Left cardiac atrium (tissue), 4 donors: ENCODE measurements at regions not wholly inside any gene's neighbourhood (a gene's known extent, or its start where the extent isn't known, plus 50 kb on each side); places are given as distances from the start of the nearest gene placed in this dataset.
"Not testable (repeated sequence)": the region's sequence is repeated elsewhere in the genome, so short reads cannot be mapped to it uniquely, and the experiment has no call there.

ENCODE experiments used
- ATAC-seq, 2 donors: fragments of 200-7000 bp; cut with Tn5 transposase; one replicate each; pipeline ENCODE4 v1.9.1; 2020; ENCODE audit warnings: mild to moderate bottlenecking in 2 of 2, moderate library complexity in 2 of 2
- DNase-seq: peaks from one replicate; pipeline ENCODE4 v3.0.0-alpha.2; 2020
- intact Hi-C, 2 donors: fragments of 100-400 bp; cut with DNase I; formaldehyde crosslinking; loops; one replicate each; pipeline versions ENCODE4 v1.14.1 to v1.15.1; 2022 to 2023
- donor health status: DM: no; HTN: yes; CAD: no.
- donor health status: DM: no; HTN: yes; CAD: no; lungs with severe emphysema.
- donor health status: DM: yes; HTN: yes; CAD: no.
- donor health status: Dilated cardiomyopathy.

DNA sequence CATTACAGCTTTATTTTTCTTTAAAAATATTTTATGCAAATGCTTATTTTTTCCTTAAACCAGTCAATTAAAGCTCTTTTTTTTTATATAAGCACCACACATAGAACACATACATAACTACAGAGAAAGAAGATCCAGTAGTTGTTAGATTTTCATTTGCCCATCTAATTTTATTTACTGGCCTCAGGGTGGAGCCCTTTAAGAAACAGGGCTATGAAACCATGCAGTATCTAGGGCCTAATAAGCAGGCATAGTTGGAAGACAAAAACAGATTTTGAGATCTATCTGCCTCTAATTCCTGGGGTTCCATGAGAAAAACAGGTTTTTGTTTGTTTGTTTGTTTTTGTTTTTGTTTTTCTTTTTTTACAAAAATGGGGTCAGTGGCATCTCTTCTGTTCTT lies 120.6 kb downstream of the BCHE start:
- ATAC-seq (no peak), DNase-seq (no peak)
- intact Hi-C loops: no loop called here

DNA sequence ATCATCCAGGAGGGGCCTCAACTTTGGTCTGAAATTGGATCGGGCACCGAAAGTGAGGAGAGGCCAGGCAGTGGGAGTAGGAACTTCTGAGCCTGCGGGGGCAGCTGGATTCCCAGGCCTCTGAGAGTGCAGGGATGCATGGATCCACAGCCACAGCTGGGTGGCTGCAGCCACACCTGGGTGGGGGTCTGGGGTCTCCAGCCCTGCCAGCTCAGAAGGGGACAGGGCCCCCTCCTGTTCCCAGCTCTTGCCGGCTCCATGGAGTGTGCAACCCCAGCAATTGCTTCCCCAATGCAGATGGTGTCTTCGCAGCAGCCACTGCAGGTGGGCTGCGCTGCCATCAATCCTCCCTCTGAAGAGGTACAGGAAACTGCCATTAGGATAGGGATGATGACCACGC lies 123.7 kb downstream of the BCHE start:
- DNase-seq: no peak

DNA sequence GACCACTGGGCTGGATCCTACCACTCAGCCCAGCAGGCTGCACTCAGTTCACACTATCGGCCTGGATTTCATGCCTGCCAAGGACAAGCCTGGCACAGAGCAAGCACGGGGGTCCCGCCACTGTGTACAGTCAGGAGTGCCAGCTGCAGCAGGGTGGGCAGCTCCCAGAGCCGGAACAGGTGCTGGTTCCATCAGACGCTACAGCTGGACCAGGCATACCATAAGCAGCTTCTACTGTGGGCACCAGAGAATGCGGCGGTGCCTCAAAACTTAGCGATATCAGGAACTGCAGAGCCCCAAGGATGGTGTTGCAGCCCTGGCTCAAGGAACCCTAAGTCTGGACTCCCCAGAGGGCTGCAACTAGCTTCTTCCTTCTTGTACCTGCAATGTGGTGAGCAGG lies 124.8 kb downstream of the BCHE start:
- no peak for DNase-seq
- intact Hi-C loops: no loop called here

More for the DNA sequence above, 123.7 kb downstream of the BCHE start:
- ATAC-seq: no peak
- intact Hi-C loops: no loop called here

DNA sequence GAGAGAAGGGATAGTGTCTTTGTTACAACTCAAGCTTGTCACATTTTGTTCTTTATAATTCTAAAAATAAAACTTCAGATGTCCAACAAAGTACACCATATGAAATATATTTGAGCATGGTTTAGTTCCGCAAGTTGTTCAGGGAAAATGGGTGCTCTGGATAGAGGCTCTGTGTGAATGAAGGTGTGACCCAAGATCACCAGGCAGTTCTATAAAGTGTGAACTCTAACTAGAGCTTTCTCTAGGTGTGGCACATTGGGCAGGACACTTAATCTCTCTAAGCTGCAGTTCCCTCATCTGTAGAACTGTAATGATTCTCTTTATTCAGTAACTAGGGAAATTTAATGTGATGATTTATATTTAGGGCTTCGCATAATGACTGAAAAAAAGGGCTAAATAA lies 139.3 kb downstream of the BCHE start:
- intact Hi-C loops: no loop called here
- ATAC-seq (no peak), DNase-seq (no peak)

More for the DNA sequence above, 124.8 kb downstream of the BCHE start:
- ATAC-seq: no peak

DNA sequence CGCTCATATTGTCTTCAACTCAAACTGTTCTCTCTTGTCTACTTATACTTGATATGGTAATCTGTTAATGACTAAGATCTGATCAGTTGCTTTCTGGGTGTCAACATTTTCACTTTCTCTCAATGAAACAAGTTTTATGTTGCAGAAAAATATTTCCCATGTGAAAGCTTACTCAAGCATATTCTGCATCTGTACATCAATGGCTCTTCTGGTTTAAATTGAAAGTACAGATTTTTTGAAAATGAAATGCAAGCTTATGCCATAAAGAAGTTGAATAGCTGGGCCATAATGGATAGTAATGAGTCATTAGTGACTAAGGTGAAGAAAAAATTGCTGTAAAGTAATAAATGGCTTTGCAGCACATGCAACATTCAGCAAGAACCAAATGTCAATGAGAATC lies 140.7 kb downstream of the BCHE start:
- intact Hi-C loops: no loop called here
- no peak for DNase-seq
- no peak for ATAC-seq

DNA sequence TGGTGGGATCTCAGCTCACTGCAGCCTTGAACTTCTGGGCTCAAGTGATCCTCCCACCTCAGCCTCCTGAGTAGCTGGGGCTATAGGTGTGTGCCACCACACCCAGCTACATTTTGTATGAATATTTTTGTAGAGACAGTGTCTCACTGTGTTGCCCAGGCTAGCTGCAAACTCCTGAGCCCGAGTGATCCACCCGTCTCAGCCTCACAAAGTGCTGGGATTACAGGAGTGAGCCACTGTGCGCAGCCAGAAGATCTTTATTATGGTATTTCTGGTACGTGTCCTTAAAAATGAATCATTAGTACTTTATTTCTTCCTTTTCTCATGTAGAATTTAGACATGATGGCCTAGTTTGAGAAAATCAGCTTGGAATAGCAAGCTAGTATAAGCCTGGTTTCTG lies 153.3 kb downstream of the BCHE start:
- DNase-seq: no peak
- no peak for ATAC-seq
- intact Hi-C loops: no loop called here

DNA sequence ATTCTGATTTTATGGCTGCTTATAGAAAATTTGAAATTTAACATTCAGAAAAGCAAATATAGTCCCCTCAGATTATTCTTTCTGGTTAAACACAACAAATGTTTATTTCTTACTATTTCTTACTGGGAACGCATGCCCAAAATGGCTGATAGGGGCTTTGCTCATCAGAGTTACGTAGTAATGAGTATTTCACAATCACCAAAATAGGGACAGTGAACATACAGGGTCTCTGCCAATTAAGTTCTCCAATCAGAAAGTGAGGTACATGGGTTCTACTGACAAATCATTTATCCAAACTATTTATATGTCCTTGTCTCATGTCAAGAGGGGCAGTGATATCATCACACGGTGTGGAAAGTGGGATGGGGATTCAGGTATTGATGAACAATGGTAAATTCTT lies 154.5 kb downstream of the BCHE start:
- intact Hi-C loops: no loop called here
- ATAC-seq (no peak), DNase-seq (no peak)

DNA sequence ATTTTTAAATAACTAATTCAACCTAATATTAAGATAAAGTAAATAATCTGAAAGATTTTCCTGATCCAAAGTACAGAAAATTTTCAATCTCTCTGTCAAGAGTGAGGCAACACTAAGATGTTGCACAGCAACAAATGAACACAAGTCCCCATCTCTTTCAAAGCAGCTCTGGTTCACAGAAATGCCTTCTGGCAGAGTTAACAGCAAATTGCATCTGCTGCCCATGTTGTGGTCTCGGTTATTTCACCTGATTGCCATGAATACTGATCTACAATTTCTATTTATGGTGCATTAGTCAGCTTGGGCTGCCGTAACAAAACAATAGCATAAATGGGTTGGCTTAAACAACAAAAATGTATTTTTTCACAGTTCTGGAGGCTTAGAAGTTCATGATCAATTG lies 167.3 kb downstream of the BCHE start:
- intact Hi-C loops: no loop called here
- no peak for DNase-seq
- no peak for ATAC-seq

DNA sequence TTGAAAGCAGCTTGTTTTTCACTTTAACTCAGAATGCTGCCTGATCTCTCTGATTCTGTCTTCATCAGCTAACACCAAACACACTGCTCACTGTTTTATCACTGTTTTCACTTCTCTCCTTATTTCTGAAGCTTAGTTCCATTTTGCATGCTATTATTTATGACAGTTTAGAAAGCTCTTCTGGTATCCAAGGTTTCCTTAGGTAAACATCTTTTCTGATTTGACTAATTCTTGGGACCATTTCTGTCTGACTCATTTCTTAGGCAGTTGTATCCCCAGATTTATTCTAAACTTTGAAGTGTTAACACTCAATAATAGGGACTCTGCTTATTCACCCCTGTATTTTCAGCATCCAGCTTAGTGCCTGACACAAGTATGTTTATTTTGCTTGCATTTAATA lies 167.7 kb downstream of the BCHE start:
- intact Hi-C loops: no loop called here
- DNase-seq (no peak), ATAC-seq (no peak)

DNA sequence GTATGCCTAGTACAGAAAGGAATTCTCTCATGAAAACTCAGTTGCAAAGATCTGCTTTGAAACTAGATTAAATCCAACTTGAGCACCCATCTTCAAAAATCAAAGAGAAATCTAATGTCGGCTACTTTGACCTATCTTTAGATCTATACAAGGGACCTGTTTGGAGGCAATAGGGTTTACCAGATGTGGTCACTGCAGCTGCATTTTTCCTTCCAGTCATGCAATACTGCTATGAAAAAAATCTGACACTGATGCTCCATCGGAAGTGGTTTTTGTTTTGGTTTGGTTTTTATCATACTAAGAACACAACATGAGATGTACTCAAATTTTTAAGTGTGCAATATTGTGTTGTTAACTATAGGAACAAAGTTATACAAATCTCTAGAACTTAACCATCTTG lies 169.5 kb downstream of the BCHE start:
- DNase-seq (no peak), ATAC-seq (no peak)
- intact Hi-C loops: no loop called here

DNA sequence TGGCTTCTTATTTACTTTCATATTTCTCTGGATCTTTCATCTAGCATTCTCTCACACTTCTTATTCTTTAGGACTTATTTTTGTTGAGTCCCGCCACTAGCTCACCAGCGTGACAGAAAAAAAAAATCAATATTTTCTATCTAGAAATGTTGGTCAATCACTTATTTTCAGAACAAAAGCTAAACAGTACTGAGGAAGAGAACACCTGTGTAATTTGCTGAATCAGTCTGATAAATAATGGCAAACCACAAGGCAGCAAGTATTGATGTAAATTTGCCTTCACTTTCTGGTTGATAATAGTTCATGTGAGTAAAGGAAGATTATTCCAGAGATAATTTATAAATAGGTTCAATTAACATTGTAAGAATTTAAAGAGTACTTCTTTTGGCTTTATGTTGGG lies 179.2 kb downstream of the BCHE start:
- DNase-seq (no peak), ATAC-seq (no peak)

DNA sequence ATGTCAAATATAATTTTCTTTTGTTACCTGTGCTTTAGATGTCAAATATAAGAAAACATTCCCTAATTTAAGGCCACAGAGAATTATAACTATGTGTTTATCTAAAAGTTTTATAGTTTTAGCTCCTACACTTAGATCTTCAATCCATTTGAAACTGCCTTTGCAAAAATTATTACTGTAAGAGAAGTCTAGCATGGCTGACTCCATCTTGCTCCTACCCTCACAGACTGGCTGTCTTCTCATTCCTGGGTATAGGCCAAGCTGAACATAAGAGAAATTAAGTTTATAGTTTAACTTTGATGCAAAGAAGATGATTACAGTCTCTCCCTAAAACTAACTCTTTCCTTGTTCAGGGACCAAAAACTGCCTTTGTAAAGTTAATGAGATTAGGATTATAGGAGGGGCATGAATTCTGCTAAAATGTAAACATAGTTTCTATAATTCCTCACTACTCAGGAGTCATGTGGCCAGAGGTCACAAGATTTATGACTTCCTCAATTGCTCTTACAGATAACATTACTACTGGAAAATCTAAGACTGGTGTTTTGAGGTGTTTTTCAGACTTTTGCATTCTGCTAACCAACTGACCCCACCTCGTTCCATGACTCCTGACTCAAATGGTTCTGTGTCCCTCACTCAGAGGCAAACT lies 184.0 kb downstream of the BCHE start:
- ATAC-seq (no peak), DNase-seq (no peak)
- intact Hi-C loops: no loop called here

More for the DNA sequence above, 179.2 kb downstream of the BCHE start:
- intact Hi-C loops: no loop called here

DNA sequence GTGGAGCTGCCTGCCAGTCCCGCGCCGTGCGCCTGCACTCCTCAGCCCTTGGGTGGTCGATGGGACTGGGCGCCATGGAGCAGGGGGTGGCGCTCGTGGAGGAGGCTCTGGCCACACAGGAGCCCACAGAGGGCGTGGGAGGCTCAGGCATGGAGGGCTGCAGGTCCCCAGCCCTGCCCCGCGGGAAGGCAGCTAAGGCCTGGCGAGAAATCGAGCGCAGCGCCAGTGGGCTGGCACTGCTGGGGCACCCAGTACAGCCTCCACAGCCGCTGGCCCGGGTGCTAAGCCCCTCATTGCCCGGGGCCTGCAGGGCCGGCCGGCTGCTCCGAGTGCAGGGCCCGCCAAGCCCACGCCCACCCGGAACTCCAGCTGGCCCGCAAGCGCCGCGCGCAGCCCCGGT lies 187.9 kb downstream of the BCHE start:
- intact Hi-C loops, ATAC-seq, DNase-seq: not testable (repeated sequence)

DNA sequence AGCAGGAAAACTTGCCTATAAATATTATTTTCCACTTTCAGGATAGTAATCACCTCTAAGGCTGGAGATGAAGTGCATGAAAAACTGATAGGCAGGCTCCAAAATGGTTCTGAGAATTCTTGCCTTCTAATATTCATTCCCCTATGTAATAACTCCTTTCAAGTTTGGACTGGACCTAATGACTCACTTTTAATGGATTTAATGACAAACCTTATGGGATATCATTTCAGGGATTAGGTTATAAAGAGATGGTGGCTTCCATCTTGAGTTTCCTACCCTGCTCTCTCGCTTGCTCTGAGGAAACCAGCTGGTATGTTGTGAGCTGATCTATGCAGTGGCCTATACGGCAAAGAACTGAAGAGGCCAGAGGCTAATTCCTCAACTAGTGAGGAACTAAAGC lies 192.0 kb downstream of the BCHE start:
- intact Hi-C loops: no loop called here
- ATAC-seq (no peak), DNase-seq (no peak)

DNA sequence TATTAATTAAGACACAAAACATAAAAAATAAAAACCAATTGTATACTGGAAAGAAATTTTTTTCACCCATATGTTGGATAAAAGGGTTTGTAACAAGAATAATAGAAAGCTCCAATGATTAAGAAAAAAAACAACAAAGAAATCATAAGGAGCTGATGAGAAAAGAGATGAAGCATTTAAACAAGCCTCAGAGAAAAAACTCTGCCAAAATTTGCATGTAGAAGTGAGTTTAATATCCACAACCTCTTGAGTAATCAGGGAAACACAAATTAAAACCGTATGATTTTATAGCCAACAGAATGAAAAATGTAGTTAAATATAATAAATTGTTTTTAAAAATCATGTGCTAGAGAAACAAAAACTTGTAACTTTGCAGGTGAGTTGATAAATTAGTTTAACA lies 192.9 kb downstream of the BCHE start:
- no peak for ATAC-seq

DNA sequence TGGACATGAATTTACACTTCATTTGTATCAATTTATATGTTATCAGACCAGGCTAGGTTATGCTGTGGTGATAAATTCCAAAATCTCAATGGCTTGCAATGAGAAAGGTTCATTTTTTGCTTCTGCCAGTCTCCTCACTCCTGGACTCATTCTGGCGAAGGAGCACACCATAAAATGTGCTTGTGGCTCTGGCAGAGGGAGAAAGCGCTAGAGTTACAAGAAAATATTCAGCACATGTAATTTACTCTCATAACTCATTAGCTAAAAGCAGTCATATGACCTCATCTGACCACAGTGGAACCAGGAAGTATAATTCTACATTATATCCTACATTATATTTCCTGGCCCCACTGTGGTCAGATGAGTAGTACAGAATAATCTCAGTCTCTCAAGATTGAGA lies 193.8 kb downstream of the BCHE start:
- DNase-seq: no peak
- intact Hi-C loops: no loop called here
- peak in 1 of 2 donors; percentile 43 for ATAC-seq

More for the DNA sequence above, 192.9 kb downstream of the BCHE start:
- no peak for DNase-seq
- intact Hi-C loops: no loop called here

DNA sequence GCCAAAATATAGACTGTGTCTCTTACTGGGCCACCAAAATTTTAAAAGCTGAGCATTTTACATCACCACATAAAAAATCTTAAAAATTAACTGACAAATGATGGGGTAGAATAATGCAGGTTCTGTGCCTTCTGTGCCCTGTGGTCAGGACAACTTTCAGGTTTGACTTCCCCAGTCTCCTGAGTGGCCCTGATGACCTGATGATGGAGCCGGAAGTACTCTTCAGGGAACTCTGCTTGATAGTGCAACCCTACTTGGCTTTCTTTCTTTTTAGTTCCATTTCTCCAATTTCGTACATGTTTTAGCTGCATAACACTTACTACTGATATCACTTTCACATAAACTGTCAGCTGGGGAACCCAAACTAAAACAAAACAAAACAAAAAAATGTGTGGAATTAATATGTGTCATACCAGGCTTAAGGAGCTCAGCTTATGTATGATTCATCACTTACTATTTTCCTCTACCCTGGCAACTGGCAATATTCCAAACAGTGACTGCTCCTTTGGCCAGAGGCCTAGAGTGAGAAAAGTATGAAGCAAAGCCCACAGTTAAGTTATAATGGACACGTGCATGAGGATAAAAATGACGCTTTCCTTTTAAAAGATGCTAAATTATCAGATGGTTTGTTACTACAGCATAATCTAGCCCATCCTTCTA lies 194.3 kb downstream of the BCHE start:
- intact Hi-C loops: no loop called here
- peak; percentile 25 for DNase-seq
- ATAC-seq: peak; percentile 71 to 96

DNA sequence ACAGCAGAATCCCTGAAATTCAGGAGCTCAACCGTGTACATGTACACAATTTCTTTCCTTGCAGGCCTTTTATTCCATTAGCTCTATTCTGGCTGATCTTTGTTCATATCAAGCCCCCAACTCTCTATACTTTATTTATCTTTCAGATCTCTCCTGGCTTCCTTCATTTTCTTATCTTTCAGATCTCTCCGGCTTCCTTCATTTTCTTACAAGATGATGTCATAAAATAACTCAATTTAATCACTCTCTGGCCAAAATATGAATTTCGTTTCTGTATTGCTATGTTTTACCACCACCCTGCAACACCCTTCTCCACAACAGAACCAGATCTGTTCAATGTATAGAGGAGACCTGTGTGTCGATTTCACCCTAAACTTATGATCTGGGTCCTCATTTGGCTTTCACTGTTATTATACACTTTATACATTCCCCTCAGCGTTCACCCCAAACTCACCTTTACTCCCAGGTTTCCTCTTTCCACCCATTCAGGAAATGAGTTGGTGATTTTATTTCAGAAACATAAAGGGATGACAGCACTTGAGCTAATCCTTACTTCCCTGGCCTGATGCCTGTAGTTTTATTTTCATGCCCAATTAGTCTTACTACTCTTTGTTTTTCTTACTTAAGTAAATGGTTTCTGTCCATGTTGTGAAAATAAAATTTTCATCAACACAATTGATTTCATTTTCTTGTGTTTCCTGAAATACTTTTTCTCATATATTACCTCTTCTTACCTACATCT lies 195.5 kb downstream of the BCHE start:
- DNase-seq: no peak
- intact Hi-C loops: no loop called here
- ATAC-seq: no peak

DNA sequence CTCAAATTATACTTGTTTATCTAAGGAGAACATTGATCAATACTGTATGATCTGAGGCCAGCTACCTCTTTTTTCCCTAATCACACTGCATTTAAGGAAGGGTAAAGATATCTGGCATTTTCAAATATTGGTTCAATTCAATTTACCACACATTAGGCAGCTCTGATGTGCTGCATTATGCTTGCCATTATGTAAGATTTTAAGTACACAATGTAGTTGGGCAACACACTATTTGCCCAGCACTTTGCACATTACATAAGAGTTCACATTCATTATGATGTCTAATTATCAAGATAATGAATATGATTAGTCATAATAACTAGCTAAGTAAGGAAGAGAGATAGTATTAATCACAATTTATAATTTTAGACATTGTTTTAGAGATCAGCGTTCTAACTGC lies 196.3 kb downstream of the BCHE start:
- DNase-seq: no peak
- intact Hi-C loops: no loop called here
- no peak for ATAC-seq

DNA sequence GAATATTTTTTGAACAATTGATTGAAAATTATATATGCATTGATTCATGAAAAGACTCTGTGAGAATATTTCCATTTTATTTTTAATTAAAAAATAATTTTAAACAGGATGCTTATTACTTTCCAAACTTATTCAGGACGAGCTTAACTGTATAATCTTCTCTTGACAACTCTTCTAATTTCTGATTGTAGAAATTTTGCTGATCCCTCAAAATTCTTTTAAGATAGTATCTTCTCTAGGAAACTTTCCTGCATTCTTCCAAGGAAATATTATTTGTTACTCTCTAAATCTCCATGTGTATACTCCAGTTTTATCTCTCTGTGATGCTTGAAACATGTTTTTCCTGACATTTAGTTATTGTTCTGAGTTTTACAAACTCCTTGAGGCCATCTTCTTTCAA lies 197.2 kb downstream of the BCHE start:
- ATAC-seq (no peak), DNase-seq (no peak)
- intact Hi-C loops: no loop called here

DNA sequence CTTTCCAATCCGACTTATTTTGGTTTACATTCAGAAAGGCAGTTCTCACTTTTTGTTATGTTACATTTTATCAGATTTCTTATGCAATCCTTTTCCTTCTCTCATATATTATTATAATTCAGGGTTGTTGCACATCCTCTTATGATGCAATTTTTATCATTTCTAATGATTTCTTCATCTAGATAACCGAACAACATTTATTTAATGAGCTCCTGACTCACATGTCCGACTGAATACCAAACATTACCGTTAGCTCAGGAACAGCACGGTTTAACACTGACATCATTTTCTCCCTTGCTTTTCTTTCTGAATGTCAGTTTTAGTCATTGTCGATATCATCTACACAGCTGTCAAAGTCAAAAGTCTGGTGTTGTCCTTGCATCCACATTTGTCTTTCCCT lies 199.2 kb downstream of the BCHE start:
- intact Hi-C loops: no loop called here
- ATAC-seq: no peak
- no peak for DNase-seq
